Right lobe of liver (tissue), 6 donors: ENCODE measurements at regions not wholly inside any gene's neighbourhood (a gene's known extent, or its start where the extent isn't known, plus 50 kb on each side); places are given as distances from the start of the nearest gene placed in this dataset.

ENCODE experiments used
- ATAC-seq, 4 donors: fragments of 200-7000 bp; cut with Tn5 transposase; one replicate each; pipeline ENCODE4 v1.9.1; 2020; ENCODE audit warnings: mild to moderate bottlenecking in 4 of 4, moderate library complexity in 4 of 4
- DNase-seq, 3 donors: peaks; one replicate each; pipeline ENCODE4 v3.0.0-alpha.2; 2020
- H3K27ac ChIP-seq, 3 donors: fragments of 200-600 bp; one replicate each; pipeline ENCODE4 v1.8.0; 2022
- H3K27me3 ChIP-seq, 2 donors: fragments of 200-600 bp; one replicate each; pipeline ENCODE4 v1.8.0; 2022
- H3K36me3 ChIP-seq, 4 donors: fragments of 200-600 bp; sonication (generic) in 1 of 4; one replicate each; pipeline versions ENCODE4 v1.5.1 to v1.8.0; 2017 to 2022; ENCODE audit warnings: control low read depth in 1 of 4
- H3K4me1 ChIP-seq, 4 donors: fragments of 200-600 bp; sonication (generic) in 1 of 4; one replicate each; pipeline versions ENCODE4 v1.5.1 to v1.8.0; 2017 to 2022; ENCODE audit warnings: control low read depth in 1 of 4
- H3K4me3 ChIP-seq, 3 donors: fragments of 200-600 bp; one replicate each; pipeline ENCODE4 v1.8.0; 2022
- H3K9me3 ChIP-seq, 4 donors: fragments of 200-600 bp; sonication (generic) in 1 of 4; one replicate each; pipeline versions ENCODE4 v1.5.1 to v1.8.0; 2017 to 2022; ENCODE audit warnings: control low read depth in 1 of 4
- CTCF ChIP-seq, 4 donors: fragments of 200-600 bp in 3 of 4; fragments of 450-650 bp in 1 of 4; IDR thresholded peaks; one replicate each; pipeline versions ENCODE4 v1.5.1 to v1.8.0; 2016 to 2022; ENCODE audit warnings: antibody characterized with exemption in 4 of 4, mild to moderate bottlenecking in 2 of 4
- POLR2A ChIP-seq: fragments of 450-650 bp; IDR thresholded peaks from one replicate; pipeline ENCODE4 v1.6.1; 2017; ENCODE audit warnings: antibody characterized with exemption, mild to moderate bottlenecking
- WGBS: methylation state at CpG from one replicate; pipeline ENCODE4 v1.1.6; 2018; ENCODE audit warnings: low coverage, low lambda C conversion rate; ENCODE audit not compliant: insufficient coverage; ENCODE audit errors: missing lambda C conversion rate; 5-methylcytosine and 5-hydroxymethylcytosine counted together
- intact Hi-C, 2 donors: fragments of 100-400 bp; cut with DNase I; formaldehyde crosslinking; loops; one replicate each; pipeline versions ENCODE4 v1.11.2 to v1.14.1; 2022
- donor health status: DM: no; HTN: yes; CAD: no.
- donor health status: DM: no; HTN: no; CAD: no.
- donor health status: DM: no; HTN: no; CAD: no.
- donor health status: DM: no; HTN: yes; CAD: no.
- donor health status: DM: no; HTN: yes; CAD: no.

- WGBS: 59% methylated on average over 2 of the region's 2 CpGs
- no peak for TF ChIP-seq POLR2A
- TF ChIP-seq CTCF (IDR thresholded peaks at IDR 0.05): no peak
- Histone ChIP-seq H3K4me3 (no peak overlapping the region), H3K27ac (no peak overlapping the region), H3K4me1 (no peaks in the 10 kb centered on the region), H3K27me3 (no peaks in the 10 kb centered on the region), H3K9me3 (no peaks in the 10 kb centered on the region), H3K36me3 (no peaks in the 10 kb centered on the region)
- no peak for DNase-seq
- intact Hi-C loops: no loop called here
- no peak for ATAC-seq
These were observed 621.6 kb downstream of the CCER1 start for GRCh38 chr12:90333424-90333823.

GRCh38 chr12:90331821-90332220, 623.2 kb downstream of the CCER1 start:
- no peaks in the 10 kb centered on the region for H3K4me1 ChIP-seq
- 43% methylated on average over 1 of the region's 1 CpG for WGBS
- no peak overlapping the region for H3K4me3 ChIP-seq
- DNase-seq (no peak), ATAC-seq (no peak)
- intact Hi-C loops: no loop called here
- no peaks in the 10 kb centered on the region for H3K27me3 ChIP-seq
- TF ChIP-seq CTCF (IDR thresholded peaks at IDR 0.05) (no peak), POLR2A (no peak)
- no peaks in the 10 kb centered on the region for H3K36me3 ChIP-seq
- no peaks in the 10 kb centered on the region for H3K9me3 ChIP-seq
- H3K27ac ChIP-seq: no peak overlapping the region

DNA sequence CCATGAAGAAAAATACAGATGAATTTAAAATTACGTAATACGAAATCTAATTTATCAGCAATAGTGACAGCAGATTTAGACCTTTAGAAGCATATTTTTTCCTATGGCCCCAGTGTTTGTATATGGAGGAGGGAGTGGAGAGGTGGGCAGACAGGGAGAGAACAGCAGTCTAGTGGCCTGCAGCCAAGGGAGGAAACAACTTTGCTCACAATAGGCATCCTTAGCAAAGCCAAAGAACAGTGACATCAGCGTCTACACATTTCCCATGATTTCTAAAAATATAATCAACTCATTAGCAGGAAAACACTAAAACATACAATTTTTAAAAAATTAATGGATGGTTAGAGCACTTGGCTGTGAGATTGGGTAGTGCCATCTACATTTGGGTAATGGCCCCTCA, 622.6 kb upstream of the ATP2B1 start:
- intact Hi-C loops: no loop called here
- TF ChIP-seq POLR2A (no peak), CTCF (IDR thresholded peaks at IDR 0.05) (no peak)
- no peaks in the 10 kb centered on the region for H3K27me3 ChIP-seq
- WGBS: 82% methylated on average over 3 of the region's 3 CpGs
- no peak overlapping the region for H3K4me3 ChIP-seq
- no peak overlapping the region for H3K27ac ChIP-seq
- ATAC-seq (no peak), DNase-seq (no peak)
- H3K4me1 ChIP-seq: no peaks in the 10 kb centered on the region
- H3K36me3 ChIP-seq: no peaks in the 10 kb centered on the region
- H3K9me3 ChIP-seq: no peaks in the 10 kb centered on the region

GRCh38 chr12:90327793-90328743, 619.4 kb upstream of the ATP2B1 start:
- intact Hi-C loops: no loop called here
- no peak for TF ChIP-seq POLR2A
- TF ChIP-seq CTCF (IDR thresholded peaks at IDR 0.05): no peak

More at GRCh38 chr12:90327793-90328743, 619.4 kb upstream of the ATP2B1 start:
- WGBS: 65% methylated on average over 5 of the region's 5 CpGs
- H3K4me3 ChIP-seq: no peak overlapping the region
- no peaks in the 10 kb centered on the region for H3K4me1 ChIP-seq
- DNase-seq (no peak), ATAC-seq (no peak)
- H3K36me3 ChIP-seq: no peaks in the 10 kb centered on the region
- no peaks in the 10 kb centered on the region for H3K27me3 ChIP-seq
- H3K9me3 ChIP-seq: no peaks in the 10 kb centered on the region
- no peak overlapping the region for H3K27ac ChIP-seq
